CD1c-positive myeloid dendritic cell (primary cell): ENCODE measurements at regions not wholly inside any gene's neighbourhood (a gene's known extent, or its start where the extent isn't known, plus 50 kb on each side); places are given as distances from the start of the nearest gene placed in this dataset.
A peak's percentile ranks its signal among the peaks of the same experiment; 100 is the strongest.
"Not testable (repeated sequence)": the region's sequence is repeated elsewhere in the genome, so short reads cannot be mapped to it uniquely, and the experiment has no call there.

ENCODE experiments used
- DNase-seq: peaks from one replicate; pipeline ENCODE4 v3.0.0-alpha.2; 2016; ENCODE audit errors: extremely low spot score

DNA sequence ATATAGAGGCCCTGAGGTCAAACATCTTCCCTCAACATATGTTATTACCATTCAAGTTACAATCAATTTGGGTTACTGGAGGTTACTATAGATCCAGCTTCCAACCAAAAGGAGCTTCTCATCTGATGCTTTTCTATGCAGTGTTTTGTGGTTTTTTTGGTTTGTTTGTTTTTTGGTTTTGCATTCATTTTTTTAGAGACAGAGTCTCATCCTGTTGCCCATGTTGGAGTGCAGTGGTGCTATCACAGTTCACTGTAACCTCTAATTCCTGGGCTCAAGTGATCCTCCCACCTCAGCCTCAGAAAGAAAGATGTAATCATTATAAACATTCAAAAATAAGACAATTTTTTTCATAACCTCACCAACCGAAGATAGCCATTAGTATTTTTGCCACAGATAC, 124.4 kb upstream of the JARID2 start:
- no peak for DNase-seq

DNA sequence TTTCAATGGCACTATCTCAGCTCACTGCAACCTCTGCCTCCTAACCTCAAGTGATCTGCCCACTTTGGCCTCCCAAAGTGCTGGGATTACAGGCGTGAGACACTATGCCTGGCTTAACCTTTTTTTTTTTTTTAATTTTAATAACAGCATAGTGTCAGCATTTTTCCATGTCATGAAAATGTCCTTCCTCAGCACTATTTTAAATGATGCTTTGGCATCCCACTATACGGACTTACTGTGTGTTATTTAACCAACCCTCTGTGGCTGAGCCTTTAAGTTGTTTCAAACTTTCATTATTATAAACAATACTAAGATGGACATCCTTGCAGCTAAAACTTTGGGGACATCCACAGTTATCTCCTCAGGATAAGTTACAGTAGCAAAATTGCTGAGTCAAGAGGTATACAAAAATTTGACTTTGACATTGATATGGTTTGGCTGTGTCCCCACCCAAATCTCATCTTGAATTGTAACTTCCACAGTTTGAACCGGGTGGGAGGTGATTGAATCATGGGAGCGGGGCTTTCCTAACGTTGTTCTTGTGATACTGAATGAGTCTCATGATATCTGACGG, 123.8 kb upstream of the JARID2 start:
- no peak for DNase-seq

DNA sequence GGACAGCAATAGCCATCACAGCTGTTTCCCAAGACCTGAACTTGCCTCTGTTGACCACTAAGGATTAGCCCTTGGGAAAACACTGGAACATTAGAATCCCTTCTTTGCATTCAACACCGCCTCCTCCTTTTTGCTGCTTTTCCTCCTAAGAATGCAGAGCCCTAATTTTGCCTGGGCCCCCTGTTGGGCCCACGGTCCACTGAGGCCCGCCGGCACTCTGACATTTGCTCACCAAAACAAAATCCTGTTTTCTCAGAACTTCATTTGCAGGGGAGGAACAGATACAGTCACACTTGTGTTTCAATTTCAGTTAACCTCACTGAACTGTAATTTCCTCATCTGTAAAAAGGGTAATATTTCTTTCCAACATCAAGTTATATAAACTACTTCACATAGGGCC, 116.0 kb upstream of the JARID2 start:
- DNase-seq: peak; percentile 26

DNA sequence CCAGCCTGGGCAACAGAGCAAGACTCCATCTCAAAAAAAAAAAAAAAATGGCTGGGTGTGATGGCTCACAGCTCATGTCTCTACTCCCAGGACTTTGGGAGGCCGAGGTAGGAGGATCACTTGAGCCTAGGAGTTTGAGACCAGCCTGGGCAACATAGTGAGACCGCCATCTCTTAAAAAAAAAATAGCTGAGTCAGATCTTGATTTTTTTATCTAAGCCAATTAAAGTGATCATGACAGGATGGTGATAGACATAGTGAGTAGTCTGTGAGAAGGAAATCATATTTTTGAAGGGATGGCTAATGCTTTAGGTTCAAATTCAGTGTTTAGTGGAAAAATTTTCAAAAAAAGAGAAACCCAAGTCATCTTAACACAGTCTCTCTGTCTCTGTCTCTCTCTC, 114.6 kb upstream of the JARID2 start:
- no peak for DNase-seq

DNA sequence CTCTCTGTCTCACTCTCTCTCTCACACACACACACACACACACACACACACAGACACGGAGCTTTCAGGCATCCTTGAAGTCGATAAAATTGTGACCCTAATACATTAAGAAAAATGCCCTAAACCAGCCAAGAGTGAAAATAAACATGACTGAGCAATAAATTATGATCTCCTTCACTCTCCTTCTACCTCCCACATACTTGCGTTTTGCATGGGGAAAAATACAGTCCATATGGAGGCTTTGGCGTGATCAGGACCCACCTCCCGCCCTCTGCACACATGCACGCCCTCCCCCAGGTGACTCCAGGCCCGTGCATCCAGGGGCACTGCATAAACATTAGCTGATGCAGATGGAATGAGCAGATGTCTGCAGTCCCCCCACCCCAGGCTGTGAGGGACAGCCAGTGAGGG, 114.2 kb upstream of the JARID2 start:
- DNase-seq: no peak

DNA sequence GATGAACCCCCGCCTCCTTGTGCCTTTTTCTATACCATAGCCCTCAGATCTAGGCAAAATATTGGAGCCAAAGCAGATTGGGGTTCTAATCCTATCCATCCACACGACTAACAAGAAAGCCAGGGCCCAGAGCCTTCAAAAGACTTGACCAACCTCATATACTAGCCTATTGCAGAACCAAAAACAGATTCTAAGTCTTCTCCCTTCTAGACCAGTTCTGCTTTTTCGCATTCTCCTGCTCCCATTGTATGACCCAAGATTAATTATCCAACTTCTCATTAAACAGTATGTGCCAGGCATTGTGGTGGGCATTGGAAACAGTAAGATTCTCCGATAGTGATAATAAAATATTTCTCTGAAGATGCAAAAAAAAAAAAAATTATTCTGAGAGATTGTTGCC, 113.7 kb upstream of the JARID2 start:
- DNase-seq: no peak

DNA sequence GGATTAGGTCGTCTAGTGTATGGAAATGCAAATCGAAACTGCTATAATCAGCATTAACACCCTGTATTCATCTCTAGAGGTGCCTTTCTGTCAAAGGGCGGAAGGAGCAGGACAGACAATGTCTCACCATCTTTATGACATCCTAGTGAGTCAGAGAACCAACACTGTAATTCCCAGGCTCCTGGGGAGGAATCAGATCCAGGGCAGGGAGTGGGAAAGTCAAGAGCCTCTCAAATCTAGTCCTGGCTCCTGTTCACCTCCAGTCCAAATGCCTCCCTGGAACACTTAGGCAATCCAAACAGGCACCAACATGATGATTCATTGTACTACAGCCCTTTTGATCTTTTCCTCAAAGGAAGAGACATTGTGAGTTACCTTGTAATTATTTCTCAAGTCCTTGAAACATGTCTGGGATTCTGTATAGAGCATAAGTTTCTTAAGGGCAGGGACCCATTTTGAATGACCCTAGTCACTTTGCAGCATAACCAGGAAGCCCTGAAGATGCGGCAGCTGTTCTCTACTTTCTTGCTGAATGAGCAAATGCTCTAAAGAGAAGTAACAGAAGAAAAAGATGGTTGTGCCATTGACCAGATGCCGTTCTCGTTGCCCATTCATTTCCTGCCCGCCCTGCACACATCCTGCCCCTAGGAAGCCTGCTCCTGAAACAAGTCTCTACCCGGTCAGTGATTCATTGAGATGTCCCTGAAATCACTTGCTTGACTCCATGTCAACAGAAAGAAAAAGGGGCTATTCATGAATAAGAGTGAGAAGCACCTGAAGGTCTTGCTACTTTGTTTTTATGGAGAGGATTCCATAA, 112.8 kb upstream of the JARID2 start:
- no peak for DNase-seq

DNA sequence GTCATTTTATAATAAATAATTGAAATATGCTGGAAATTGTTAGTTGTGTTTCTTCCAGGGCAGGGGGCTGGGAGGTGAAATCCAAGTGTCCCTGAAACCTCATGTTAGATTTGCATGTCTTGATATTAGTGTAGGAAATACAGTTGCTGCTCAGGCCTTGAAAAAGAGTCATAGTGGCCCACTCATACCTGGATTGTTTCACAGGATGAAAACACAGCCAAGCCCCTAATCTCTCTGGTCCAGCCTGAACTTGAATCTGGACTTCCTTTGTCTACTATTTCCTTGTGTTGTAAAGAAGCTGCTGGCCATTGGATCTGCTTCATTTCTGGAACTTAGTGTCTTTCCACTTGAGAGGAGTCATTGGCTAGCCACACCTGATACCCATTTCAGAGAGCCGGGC, 108.8 kb upstream of the JARID2 start:
- DNase-seq: no peak

DNA sequence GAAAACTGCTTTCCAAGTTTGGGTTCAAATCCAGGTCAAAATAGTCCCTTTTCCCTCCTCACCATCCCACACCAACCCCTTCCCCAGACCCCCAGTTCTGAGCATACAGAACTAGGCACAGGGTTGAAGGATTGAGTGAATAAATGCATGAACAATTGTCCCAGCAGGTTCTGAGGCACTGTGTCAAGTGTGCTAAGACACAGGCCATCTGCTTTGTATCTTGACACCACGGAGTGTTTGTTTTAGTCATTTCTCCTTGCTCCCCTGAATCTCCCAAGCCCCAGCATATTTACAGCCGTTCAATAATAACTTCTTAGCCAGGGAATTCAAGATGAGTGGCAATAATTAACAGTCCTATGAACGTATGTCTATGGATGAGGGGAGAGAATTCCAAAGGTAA, 102.8 kb upstream of the JARID2 start:
- no peak for DNase-seq

DNA sequence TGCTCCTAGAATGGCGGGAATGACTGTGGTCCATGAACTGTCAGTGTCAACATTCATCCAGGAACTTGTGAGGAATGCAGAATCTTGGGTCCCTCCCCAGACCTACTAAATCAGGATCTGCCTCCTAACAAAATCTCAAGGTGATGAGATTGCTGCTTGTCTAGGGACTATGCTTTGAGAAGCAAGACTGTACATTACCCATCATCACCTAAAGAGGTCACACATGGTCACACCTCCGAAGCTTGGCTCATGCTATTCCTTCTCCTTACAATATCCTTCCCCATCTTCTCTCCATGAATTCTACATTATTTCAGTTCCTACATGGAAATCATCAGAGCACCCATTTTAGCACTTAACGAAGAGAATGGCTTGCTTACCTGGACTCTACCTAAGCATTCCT, 102.3 kb upstream of the JARID2 start:
- no peak for DNase-seq

DNA sequence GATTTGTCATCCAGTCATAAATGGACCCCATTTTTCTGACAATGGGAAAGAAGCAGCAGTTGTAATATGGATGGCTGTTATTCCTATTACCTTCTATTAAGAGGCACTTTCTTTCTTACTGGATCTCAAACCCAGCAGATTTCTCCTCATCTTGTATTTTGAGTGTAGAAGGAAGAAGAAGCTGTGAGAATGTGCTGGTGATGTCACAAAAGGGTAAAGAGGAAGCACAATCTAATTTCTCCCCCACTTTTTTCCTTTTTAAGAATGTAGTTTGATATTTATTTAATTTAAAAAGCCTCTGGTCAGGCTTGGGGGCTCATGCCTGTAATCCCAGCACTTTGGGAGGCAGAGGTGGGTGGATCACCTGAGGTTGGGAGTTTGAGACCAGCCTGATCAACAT, 100.0 kb upstream of the JARID2 start:
- DNase-seq: peak; percentile 15

DNA sequence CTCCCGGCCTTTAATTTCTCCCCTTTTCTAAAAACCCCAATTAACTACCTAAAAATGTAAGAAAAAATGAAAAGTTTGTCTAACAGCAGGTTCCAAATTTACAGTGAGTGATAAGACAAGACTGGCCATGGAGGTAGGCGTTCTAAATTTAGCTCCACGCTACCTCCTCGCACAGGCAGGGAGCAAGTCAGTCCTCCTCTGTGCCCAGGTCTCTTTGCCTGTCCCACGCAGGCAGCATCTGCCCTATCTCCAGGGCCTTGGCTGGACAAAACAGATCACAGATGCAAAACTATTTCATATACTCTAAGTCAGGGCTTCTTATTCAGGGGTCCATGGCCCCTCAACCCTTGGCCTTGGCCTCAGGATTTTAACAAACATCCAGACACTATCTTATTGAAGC, 98.0 kb upstream of the JARID2 start:
- DNase-seq: no peak

DNA sequence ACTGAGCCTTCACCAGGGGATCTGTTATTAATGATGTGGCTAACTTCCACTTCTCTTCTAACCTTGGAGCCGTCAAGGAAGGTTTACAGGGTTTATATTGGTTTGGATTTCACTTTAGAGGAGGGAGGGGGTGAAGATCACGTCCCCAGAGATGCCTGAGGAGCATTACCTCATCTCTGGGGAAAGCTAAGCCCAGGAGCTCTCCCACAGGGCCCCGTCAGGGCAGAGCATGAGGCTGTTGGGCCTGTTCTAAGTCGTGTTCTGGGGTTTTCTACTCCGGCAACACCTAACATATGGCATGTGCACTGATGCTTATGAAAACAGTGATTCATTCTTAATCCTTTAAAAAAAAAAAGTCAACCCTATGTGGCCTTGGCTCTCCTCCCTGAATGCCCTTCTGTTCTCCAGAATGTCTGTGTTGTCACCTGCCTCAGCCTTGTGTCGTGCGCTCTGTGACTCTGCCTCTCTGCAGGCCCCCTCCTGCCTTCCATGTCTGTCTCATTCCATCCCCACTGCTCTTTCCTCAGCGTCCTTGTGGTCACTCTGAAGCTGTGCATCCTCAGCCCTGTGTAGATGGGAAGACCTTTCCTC, 97.4 kb upstream of the JARID2 start:
- DNase-seq: no peak

DNA sequence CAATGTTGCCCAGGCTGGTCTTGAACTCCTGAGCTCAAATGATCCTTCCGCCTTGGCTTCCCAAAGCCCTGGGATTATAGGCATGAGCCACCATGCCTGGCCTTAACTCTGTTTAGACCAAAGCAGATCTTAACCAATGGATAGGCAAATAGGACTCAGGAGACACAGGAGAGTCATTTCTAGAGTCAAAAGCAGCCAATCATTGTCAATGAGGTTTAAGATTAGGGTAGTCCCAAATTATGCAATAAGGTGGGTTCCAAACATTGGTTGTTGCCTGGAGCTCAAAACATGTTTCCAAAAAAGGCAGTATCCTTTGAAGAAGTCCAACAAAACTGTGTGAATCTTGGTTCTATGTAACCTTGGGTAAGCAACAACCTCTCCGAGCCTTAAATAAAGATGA, 95.7 kb upstream of the JARID2 start:
- no peak for DNase-seq

DNA sequence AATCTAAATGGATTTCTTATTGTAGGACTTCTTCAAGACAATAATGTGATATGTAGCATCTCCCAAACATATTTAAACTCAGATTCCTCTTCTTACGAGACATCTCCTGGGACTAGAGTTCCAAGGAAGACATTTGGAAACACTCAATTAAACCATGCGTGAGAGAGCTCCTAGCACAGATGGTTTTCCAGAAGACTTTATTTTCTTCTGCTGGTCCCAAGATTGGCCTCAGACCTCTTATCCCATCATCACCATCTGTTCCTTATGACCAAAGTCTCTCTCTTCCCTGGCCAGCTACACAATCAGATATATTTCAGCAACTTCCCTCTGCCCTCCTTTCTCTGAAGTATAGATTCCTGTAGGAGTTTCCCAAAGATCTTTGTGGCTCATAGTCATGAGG, 93.2 kb upstream of the JARID2 start:
- DNase-seq: no peak

DNA sequence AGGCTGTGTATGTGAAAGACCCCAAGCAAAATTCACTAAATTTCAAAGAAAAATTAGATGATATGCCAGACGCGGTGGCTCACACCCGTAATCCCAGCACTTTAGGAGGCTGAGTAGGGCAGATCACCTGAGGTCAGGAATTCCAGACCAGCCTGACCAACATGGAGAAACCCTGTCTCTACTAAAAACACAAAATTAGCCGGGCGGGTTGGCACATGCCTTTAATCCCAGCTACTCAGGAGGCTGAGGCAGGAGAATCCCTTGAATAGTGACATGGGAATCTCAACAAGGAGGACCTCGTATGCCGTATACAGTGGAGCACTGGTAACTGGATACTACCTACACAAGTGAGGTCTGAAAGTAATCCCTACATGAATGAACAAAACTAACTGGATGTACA, 92.7 kb upstream of the JARID2 start:
- DNase-seq: no peak

DNA sequence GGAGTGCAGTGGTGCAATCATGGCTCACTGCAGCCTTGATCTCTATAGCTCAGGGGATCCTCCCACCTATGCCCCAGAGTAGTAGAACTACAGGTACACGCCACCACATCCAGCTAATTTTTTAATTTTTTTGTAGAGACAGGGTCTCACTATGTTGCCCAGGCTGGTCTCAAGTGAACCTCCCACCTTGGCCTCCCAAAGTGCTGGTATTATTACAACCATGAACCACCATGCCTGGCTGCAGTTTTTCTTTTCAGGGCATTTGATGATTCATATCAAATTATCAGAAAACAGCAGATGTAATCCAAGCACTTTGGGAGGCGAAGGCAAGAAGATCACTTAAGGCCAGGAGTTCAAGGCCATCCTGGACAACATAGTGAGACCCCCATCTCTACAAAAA, 88.4 kb upstream of the JARID2 start:
- DNase-seq: no peak

DNA sequence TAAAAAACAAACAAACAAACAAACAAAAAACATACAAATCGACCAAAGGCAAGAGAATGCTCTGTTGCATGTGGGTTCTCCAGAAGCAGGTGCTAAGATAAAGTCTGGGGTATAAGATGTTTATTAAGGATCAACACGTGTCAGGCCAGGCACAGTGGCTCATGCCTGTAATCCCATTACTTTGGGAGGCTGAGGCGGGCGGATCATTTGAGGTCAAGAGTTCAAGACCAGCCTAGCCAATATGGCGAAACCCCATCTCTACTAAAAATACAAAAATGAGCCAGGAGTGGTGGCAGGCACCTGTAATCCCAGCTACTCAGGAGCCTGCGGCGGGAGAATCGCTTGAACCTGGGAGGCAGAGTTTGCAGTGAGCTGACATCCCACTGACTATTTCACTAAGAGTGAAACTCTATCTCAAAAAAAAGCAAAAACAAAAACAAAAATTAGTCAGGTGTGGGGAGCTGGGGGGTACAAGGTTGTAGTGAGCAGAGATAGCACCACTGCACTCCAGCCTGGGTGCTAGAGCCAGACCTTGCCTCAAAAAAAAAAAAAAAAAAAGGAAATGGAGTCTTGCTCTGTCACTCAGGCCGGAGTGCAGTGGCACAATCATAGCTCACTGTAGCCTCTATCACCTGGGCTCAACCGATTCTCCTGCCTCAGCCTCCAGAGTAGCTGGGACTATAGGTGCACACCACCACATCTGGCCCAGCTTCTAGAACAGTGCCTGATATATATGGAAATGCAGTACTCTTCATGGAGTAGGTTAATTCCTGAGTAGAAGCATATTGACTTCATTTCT, 86.8 kb upstream of the JARID2 start:
- DNase-seq: no peak

DNA sequence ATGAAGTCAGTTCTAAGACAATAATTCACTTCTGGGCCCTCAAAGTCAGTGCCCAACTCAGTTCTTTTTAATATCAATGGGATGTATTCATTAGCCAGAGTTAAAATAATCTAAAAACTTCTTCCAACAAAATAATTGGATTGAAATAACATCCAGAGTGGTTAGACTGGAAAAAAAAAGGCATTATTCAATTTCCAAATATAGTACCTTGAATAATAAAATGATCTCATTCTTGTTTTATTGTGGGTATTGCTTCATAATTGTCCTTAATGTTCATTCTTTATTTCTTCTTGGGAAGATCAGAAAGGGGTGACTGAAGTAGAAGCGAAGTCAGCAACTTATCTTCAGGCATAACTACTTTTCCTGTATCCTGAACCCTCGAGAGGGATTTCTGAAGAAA, 85.1 kb upstream of the JARID2 start:
- DNase-seq: no peak

DNA sequence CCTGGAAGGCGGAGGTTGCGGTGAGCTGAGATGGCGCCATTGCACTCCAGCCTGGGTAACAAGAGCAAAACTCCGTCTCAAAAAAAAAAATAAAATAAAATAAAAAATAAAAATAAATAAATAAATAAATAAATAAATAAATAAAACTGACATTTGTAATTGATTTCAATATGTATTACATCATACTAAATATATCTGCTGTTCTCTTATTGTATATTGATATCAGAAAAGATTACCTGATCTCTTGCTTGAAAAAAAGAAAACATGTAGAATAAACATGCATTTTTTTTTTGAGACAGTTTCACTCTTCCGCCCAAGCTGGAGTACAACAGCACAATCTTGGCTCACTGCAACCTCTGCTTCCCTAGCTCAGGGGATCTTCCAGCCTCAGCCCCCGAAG, 81.0 kb upstream of the JARID2 start:
- DNase-seq: not testable (repeated sequence)

DNA sequence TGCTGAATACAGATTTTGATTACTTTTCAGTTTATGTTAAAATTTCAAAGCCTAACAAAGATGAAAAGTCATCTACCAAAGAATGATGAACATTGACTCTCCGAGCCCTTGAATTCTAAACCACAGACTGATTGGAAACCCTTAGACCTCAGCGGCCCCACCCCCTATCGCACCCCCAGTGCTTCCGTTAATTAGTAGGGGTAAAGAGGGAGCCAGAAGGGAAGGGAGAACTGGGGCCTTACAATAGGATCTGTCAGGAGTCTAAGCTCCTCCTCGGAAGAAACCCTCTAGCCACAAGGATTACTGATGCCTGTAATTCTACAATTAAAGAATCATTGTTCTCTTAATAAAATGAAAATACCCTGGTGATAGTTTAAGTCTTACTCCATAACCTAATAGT, 79.7 kb upstream of the JARID2 start:
- no peak for DNase-seq

DNA sequence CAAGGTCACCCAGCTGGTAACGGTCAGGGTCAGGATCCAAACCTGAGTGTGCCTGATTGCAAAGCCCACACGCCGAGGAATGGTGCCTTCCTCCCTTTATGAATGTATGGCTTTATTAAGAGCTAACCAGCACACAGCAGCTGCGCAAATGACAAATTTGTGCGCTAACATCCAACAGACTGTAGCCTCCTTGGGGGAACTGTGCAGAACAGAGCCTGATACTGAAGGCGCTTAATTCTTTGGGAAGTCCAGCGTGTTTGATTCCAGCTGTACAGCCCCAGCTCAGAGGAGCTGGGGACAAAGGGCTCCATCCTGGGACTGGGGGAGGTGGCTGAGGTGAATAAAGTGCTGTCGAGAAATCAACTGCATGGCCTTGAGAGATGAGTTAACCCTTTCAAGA, 75.7 kb upstream of the JARID2 start:
- no peak for DNase-seq

DNA sequence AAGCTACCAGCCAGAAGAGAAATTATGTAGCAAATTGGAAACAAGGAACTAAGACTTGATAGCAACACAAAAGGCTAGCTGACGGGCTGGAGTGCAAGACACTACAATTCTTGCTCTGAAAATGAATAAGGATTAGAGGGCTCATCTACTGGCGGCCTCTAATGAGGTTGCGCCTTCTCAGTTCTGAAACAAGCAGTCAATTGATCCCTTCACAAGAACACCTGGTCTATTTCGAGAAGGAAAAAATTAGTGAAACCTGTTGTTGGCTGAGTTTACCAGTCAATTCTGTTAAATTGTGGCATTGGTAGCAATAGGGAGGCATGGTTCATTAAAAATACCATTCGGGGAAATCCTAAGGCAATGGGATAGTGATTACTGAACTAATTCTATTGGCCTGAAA, 74.8 kb upstream of the JARID2 start:
- no peak for DNase-seq
